Loucy (cell line): ENCODE measurements at regions not wholly inside any gene's neighbourhood (a gene's known extent, or its start where the extent isn't known, plus 50 kb on each side); places are given as distances from the start of the nearest gene placed in this dataset.

Experiments used
- H2AFZ ChIP-seq: fragments of 200-600 bp; sonication (generic); 2 replicates; pipeline ENCODE4 v1.6.0; 2016; ENCODE audit warnings: antibody characterized with exemption, mild to moderate bottlenecking, low read length, moderate library complexity
- H3F3A ChIP-seq: fragments of 200-600 bp; 2 replicates; pipeline ENCODE4 v1.6.0; 2016; ENCODE audit warnings: antibody characterized with exemption, low read depth, mild to moderate bottlenecking
- H3K27me3 ChIP-seq: fragments of 200-600 bp; sonication (generic); 2 replicates; pipeline ENCODE4 v1.6.1; 2014; ENCODE audit warnings: low read length, mild to moderate bottlenecking; ENCODE audit not compliant: insufficient read depth, poor library complexity, severe bottlenecking
- H3K36me3 ChIP-seq: fragments of 200-600 bp; sonication (generic); 2 replicates; pipeline ENCODE4 v1.6.1; 2016; ENCODE audit warnings: low read length; ENCODE audit not compliant: insufficient read depth
- H3K4me1 ChIP-seq: fragments of 200-600 bp; sonication (generic); 2 replicates; pipeline ENCODE4 v1.5.1; 2014; ENCODE audit warnings: low read length, mild to moderate bottlenecking; ENCODE audit not compliant: insufficient read depth, poor library complexity, severe bottlenecking
- H3K4me2 ChIP-seq: fragments of 200-600 bp; sonication (generic); 2 replicates; pipeline ENCODE4 v1.6.0; 2014; ENCODE audit warnings: antibody characterized with exemption, low read length, low read depth, mild to moderate bottlenecking; ENCODE audit not compliant: poor library complexity, severe bottlenecking
- H3K4me3 ChIP-seq: fragments of 200-600 bp; sonication (generic); 2 replicates; pipeline ENCODE4 v1.5.1; 2014; ENCODE audit warnings: low read length, mild to moderate bottlenecking, mixed read lengths; ENCODE audit not compliant: poor library complexity, severe bottlenecking
- H3K79me2 ChIP-seq: fragments of 200-600 bp; sonication (generic); 2 replicates; pipeline ENCODE4 v1.6.1; 2014; ENCODE audit warnings: low read length; ENCODE audit not compliant: insufficient read depth
- H3K9ac ChIP-seq: fragments of 200-600 bp; sonication (generic); 2 replicates; pipeline ENCODE4 v1.6.0; 2014; ENCODE audit warnings: mild to moderate bottlenecking, low read depth, low read length, moderate library complexity; ENCODE audit not compliant: poor library complexity, severe bottlenecking
- H3K9me2 ChIP-seq: fragments of 200-600 bp; sonication (generic); replicated peaks from 2 replicates; pipeline ENCODE4 v1.6.1; 2016; ENCODE audit warnings: low read depth, low read length, mixed read lengths
- H3K9me3 ChIP-seq: fragments of 200-600 bp; sonication (generic); 2 replicates; pipeline ENCODE4 v1.6.1; 2014; ENCODE audit warnings: mild to moderate bottlenecking, antibody characterized with exemption, low read length, low read depth; ENCODE audit not compliant: insufficient read depth
- H4K20me1 ChIP-seq: fragments of 200-600 bp; sonication (generic); 2 replicates; pipeline ENCODE4 v1.6.0; 2014; ENCODE audit warnings: antibody characterized with exemption, low read length, mild to moderate bottlenecking; ENCODE audit not compliant: insufficient read depth, poor library complexity, severe bottlenecking
- EZH2phosphoT487 ChIP-seq: fragments of 200-600 bp; IDR thresholded peaks from 2 replicates; pipeline ENCODE4 v1.6.1; 2018; ENCODE audit warnings: antibody characterized with exemption, mild to moderate bottlenecking, moderate library complexity, borderline replicate concordance
- TF ChIP-seq, protein P1 (sequence below): fragments of 200-600 bp; sonication (generic); conservative IDR thresholded peaks from 2 replicates; pipeline ENCODE4 v1.5.1; 2014; ENCODE audit warnings: mild to moderate bottlenecking, antibody characterized with exemption, low read length

DNA sequence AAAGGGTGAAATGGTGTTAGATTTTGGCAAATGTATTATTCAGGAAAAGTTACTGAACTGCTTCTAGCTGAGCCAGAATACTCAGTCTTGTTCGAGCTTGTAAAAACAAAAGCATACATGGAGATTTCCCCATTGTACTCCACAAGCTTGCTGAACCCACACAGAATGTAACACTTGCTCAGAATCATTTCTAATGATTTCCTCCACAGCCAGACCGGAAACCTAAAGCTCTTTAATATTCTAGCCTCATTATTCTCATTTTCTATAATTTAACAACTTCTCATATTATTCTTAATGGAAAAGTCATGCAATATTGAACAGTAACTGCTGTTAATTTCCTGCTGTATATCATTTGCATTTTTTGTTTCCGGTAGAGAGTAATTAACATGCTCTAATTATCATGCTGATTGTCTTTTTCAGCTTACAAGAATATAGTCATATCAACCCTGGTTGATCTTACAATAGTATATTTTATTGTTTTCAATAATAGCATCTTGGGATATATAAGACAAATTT is 1387.5 kb upstream of the EYS start:
- H3K9me2 ChIP-seq, result no peaks in the 10 kb centered on the region
- H3K36me3 ChIP-seq, result no peaks in the 10 kb centered on the region
- no peaks in the 10 kb centered on the region for H3K9me3 ChIP-seq
- H3K4me3 ChIP-seq, result no peak overlapping the region
- no peak overlapping the region for H2AFZ ChIP-seq
- TF ChIP-seq EZH2phosphoT487, result no peak
- TF ChIP-seq, protein P1, sequence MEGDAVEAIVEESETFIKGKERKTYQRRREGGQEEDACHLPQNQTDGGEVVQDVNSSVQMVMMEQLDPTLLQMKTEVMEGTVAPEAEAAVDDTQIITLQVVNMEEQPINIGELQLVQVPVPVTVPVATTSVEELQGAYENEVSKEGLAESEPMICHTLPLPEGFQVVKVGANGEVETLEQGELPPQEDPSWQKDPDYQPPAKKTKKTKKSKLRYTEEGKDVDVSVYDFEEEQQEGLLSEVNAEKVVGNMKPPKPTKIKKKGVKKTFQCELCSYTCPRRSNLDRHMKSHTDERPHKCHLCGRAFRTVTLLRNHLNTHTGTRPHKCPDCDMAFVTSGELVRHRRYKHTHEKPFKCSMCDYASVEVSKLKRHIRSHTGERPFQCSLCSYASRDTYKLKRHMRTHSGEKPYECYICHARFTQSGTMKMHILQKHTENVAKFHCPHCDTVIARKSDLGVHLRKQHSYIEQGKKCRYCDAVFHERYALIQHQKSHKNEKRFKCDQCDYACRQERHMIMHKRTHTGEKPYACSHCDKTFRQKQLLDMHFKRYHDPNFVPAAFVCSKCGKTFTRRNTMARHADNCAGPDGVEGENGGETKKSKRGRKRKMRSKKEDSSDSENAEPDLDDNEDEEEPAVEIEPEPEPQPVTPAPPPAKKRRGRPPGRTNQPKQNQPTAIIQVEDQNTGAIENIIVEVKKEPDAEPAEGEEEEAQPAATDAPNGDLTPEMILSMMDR, result no peak
- H3K4me1 ChIP-seq, result no peaks in the 10 kb centered on the region
- H3K9ac ChIP-seq, result no peak overlapping the region
- no peaks in the 10 kb centered on the region for H4K20me1 ChIP-seq
- no peaks in the 10 kb centered on the region for H3F3A ChIP-seq
- H3K27me3 ChIP-seq, result no peaks in the 10 kb centered on the region
- H3K79me2 ChIP-seq, result no peaks in the 10 kb centered on the region
- H3K4me2 ChIP-seq, result no peak overlapping the region

DNA sequence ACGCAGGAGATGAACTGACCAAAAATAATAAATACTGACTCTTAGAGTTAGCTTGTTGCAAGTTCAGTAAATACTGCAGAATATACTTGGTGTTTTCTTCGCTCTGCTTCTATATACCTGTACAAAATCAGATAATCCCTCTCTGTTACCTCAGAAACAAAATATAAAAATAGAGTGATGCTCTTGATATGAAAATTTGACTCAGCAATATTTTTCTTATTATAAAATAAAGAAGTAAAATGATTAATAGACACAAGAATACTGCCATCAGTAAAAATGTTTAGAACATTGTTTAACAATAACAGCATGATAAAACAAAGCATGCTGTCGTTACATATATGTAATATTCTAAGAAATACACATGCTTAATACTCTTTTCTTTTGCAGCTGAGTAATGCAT is 1366.9 kb upstream of the EYS start:
- Histone ChIP-seq H3K9me3 (no peaks in the 10 kb centered on the region), H3K79me2 (no peaks in the 10 kb centered on the region), H3K36me3 (no peaks in the 10 kb centered on the region), H3K9me2 (no peaks in the 10 kb centered on the region), H3K9ac (no peak overlapping the region), H3F3A (no peaks in the 10 kb centered on the region), H3K4me2 (no peak overlapping the region), H2AFZ (no peak overlapping the region), H3K4me1 (no peaks in the 10 kb centered on the region), H3K27me3 (no peaks in the 10 kb centered on the region), H4K20me1 (peaks cover 2% of the 10 kb centered on the region), H3K4me3 (no peak overlapping the region)
- TF ChIP-seq EZH2phosphoT487, result no peak
- TF ChIP-seq, protein P1, result no peak

DNA sequence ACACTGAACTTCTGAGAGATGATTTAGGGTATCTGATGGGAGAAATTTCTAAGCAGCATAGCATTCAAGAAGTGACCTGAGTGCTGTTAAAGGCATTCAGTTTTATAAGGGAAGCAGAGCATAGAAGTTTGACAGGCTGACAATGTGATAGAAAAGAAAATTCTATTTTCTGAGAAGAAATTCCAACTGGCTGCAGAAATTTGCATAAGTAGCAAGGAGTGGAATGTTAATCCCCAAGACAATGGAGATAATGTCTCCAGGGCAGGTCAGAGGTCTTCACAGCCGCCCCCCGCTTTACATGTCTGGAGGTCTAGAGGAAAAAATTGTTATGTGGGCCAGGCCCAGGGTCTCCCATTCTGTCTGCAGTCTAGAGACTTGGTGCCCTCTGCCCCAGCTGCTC is 1361.8 kb upstream of the EYS start:
- Histone ChIP-seq H3K9me2 (no peaks in the 10 kb centered on the region), H3K9ac (no peak overlapping the region), H3K4me3 (no peak overlapping the region), H3K4me1 (no peaks in the 10 kb centered on the region), H3K79me2 (no peaks in the 10 kb centered on the region), H3K4me2 (no peak overlapping the region), H3K27me3 (no peaks in the 10 kb centered on the region), H4K20me1 (no peaks in the 10 kb centered on the region), H3F3A (no peaks in the 10 kb centered on the region), H2AFZ (no peak overlapping the region), H3K36me3 (no peaks in the 10 kb centered on the region), H3K9me3 (no peaks in the 10 kb centered on the region)
- TF ChIP-seq EZH2phosphoT487, result no peak
- TF ChIP-seq, protein P1, result no peak
